Breast epithelium (tissue), 3 donors: ENCODE measurements at regions not wholly inside any gene's neighbourhood (a gene's known extent, or its start where the extent isn't known, plus 50 kb on each side); places are given as distances from the start of the nearest gene placed in this dataset.
"Not testable (repeated sequence)": the region's sequence is repeated elsewhere in the genome, so short reads cannot be mapped to it uniquely, and the experiment has no call there.

Experiments
- CTCF ChIP-seq, 3 donors: fragments of 450-650 bp; IDR thresholded peaks; one replicate each; pipeline ENCODE4 v1.5.1; 2016 to 2017; ENCODE audit warnings: antibody characterized with exemption in 3 of 3, mild to moderate bottlenecking in 3 of 3, moderate library complexity in 3 of 3
- POLR2AphosphoS5 ChIP-seq, 3 donors: sonication (generic); formaldehyde crosslinking; IDR thresholded peaks; one replicate each; pipeline ENCODE4 v1.6.1; 2017; ENCODE audit warnings: antibody characterized with exemption in 3 of 3

- TF ChIP-seq CTCF, POLR2AphosphoS5 (IDR thresholded peaks at IDR 0.05): not testable (repeated sequence)
These were observed 114.4 kb downstream of the KBTBD2 start for GRCh38 chr7:32777041-32777666.
